ENCODE measurements at regions not wholly inside any gene's neighbourhood (a gene's known extent, or its start where the extent isn't known, plus 50 kb on each side); places are given as distances from the start of the nearest gene placed in this dataset.

- no peak for TF ChIP-seq CTCF (IDR thresholded peaks at IDR 0.05)
- no peak for TF ChIP-seq POLR2AphosphoS5 (IDR thresholded peaks at IDR 0.05)
- TF ChIP-seq POLR2A (IDR thresholded peaks at IDR 0.05), result no peak
- Histone ChIP-seq H3K4me3 (no peak overlapping the region), H3K4me1 (replicated peaks) (no peaks in the 10 kb centered on the region), H3K27ac (no peak overlapping the region), H3K36me3 (no peaks in the 10 kb centered on the region), H3K9me3 (no peaks in the 10 kb centered on the region), H3K27me3 (replicated peaks; ENCODE audit: insufficient read depth) (no peaks in the 10 kb centered on the region)
- DNase-seq (ENCODE audit: low spot score), result no peak
- WGBS, result 80% methylated on average over 7 of the region's 7 CpGs
- intact Hi-C loops (cut with DNase I), result no loop called here
Measured at GRCh38 chr14:101500061-101500460, 61.2 kb upstream of the DIO3 start.

GRCh38 chr14:101500681-101501080, 60.6 kb upstream of the DIO3 start:
- Histone ChIP-seq H3K36me3 (no peaks in the 10 kb centered on the region), H3K27ac (no peak overlapping the region), H3K9me3 (no peaks in the 10 kb centered on the region), H3K4me1 (replicated peaks) (no peaks in the 10 kb centered on the region), H3K27me3 (replicated peaks; ENCODE audit: insufficient read depth) (no peaks in the 10 kb centered on the region), H3K4me3 (no peak overlapping the region)
- intact Hi-C loops (cut with DNase I), result no loop called here
- no peak for TF ChIP-seq CTCF (IDR thresholded peaks at IDR 0.05)
- no peak for TF ChIP-seq POLR2A (IDR thresholded peaks at IDR 0.05)
- no peak for TF ChIP-seq POLR2AphosphoS5 (IDR thresholded peaks at IDR 0.05)
- no peak for DNase-seq (ENCODE audit: low spot score)
- 91% methylated on average over 4 of the region's 4 CpGs for WGBS

- intact Hi-C loops (cut with DNase I), result no loop called here
- Histone ChIP-seq H3K4me1 (replicated peaks) (no peaks in the 10 kb centered on the region), H3K9me3 (no peaks in the 10 kb centered on the region), H3K4me3 (no peak overlapping the region), H3K27ac (no peak overlapping the region), H3K36me3 (no peaks in the 10 kb centered on the region), H3K27me3 (replicated peaks; ENCODE audit: insufficient read depth) (no peaks in the 10 kb centered on the region)
- no peak for TF ChIP-seq POLR2A (IDR thresholded peaks at IDR 0.05)
- TF ChIP-seq POLR2AphosphoS5 (IDR thresholded peaks at IDR 0.05), result no peak
- TF ChIP-seq CTCF (IDR thresholded peaks at IDR 0.05), result no peak
- 50% methylated on average over 18 of the region's 18 CpGs for WGBS
- DNase-seq (ENCODE audit: low spot score), result no peak
Measured at GRCh38 chr14:101501341-101501740, 60.0 kb upstream of the DIO3 start.

- Histone ChIP-seq H3K27me3 (replicated peaks; ENCODE audit: insufficient read depth) (no peaks in the 10 kb centered on the region), H3K27ac (no peak overlapping the region), H3K36me3 (no peaks in the 10 kb centered on the region), H3K4me1 (replicated peaks) (no peaks in the 10 kb centered on the region), H3K9me3 (no peaks in the 10 kb centered on the region), H3K4me3 (no peak overlapping the region)
- no peak for DNase-seq (ENCODE audit: low spot score)
- intact Hi-C loops (cut with DNase I), result no loop called here
- 66% methylated on average over 15 of the region's 15 CpGs for WGBS
- TF ChIP-seq POLR2AphosphoS5 (IDR thresholded peaks at IDR 0.05) (no peak), CTCF (IDR thresholded peaks at IDR 0.05) (no peak), POLR2A (IDR thresholded peaks at IDR 0.05) (no peak)
Measured at GRCh38 chr14:101501858-101502615, 59.3 kb upstream of the DIO3 start.

GRCh38 chr14:101502761-101503392, 58.4 kb upstream of the DIO3 start:
- Histone ChIP-seq H3K27ac (no peak overlapping the region), H3K36me3 (no peaks in the 10 kb centered on the region), H3K4me1 (replicated peaks) (no peaks in the 10 kb centered on the region), H3K4me3 (no peak overlapping the region), H3K9me3 (no peaks in the 10 kb centered on the region), H3K27me3 (replicated peaks; ENCODE audit: insufficient read depth) (no peaks in the 10 kb centered on the region)
- intact Hi-C loops (cut with DNase I), result no loop called here
- DNase-seq (ENCODE audit: low spot score), result no peak
- 86% methylated on average over 18 of the region's 18 CpGs for WGBS
- TF ChIP-seq POLR2AphosphoS5 (IDR thresholded peaks at IDR 0.05) (no peak), CTCF (IDR thresholded peaks at IDR 0.05) (no peak), POLR2A (IDR thresholded peaks at IDR 0.05) (no peak)

Measured in prostate gland (tissue), 2 donors.